ENCODE measurements at regions not wholly inside any gene's neighbourhood (a gene's known extent, or its start where the extent isn't known, plus 50 kb on each side); places are given as distances from the start of the nearest gene placed in this dataset.

DNA sequence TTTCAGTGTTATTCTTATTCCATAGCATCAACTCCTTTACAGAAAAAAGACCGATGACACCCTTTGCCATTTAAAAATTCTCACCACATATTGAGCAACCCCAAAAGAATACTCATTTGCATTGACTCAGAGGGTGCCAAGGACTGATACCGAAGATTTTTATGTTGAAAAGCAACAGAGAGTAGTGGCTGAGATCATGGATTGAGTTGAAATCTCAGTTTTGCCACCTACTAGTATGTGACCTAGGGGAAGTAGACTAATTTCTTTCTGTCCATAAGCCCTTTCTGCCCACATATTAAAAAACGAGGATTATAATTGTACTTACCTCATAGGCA, 313.9 kb upstream of the SATB1 start:
- TF ChIP-seq, protein P1, sequence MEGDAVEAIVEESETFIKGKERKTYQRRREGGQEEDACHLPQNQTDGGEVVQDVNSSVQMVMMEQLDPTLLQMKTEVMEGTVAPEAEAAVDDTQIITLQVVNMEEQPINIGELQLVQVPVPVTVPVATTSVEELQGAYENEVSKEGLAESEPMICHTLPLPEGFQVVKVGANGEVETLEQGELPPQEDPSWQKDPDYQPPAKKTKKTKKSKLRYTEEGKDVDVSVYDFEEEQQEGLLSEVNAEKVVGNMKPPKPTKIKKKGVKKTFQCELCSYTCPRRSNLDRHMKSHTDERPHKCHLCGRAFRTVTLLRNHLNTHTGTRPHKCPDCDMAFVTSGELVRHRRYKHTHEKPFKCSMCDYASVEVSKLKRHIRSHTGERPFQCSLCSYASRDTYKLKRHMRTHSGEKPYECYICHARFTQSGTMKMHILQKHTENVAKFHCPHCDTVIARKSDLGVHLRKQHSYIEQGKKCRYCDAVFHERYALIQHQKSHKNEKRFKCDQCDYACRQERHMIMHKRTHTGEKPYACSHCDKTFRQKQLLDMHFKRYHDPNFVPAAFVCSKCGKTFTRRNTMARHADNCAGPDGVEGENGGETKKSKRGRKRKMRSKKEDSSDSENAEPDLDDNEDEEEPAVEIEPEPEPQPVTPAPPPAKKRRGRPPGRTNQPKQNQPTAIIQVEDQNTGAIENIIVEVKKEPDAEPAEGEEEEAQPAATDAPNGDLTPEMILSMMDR (conservative IDR thresholded peaks at IDR 0.05; ENCODE audit: low read length) = no peak
- TF ChIP-seq EZH2phosphoT487 (IDR thresholded peaks at IDR 0.05; ENCODE audit: borderline replicate concordance, low read depth, low read length) = no peak

Data from OCI-LY7 (cell line).